ENCODE measurements at regions not wholly inside any gene's neighbourhood (a gene's known extent, or its start where the extent isn't known, plus 50 kb on each side); places are given as distances from the start of the nearest gene placed in this dataset.

DNA sequence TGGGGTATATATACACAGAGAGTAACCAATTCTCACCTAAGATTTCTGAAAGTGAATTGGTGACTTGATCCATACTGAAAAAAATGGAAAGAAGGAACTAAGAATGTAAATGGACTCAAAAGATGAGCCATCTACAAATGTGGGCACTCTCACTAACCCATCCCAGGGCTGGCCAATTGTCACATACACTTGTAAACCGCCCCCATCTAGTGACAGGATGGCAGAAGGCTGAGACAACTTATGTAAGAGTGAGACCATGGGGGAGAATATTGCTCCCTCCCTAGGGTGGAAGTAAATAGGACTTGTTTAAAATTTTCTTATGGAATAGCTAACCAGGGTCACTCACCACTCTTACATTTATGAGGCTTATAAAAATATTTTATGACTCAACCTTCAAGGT lies 377.1 kb upstream of the ISX start:
- no peak for DNase-seq (ENCODE audit: low read depth)
- no peak overlapping the region for H3K4me3 ChIP-seq (replicated peaks; ENCODE audit: low read depth, low read length)
- TF ChIP-seq CTCF (IDR thresholded peaks at IDR 0.05; ENCODE audit: low read length, missing control alignments), result no peak

GRCh38 chr22:34696557-34696956 lies 369.4 kb upstream of the ISX start:
- DNase-seq (ENCODE audit: low read depth), result no peak
- no peak for TF ChIP-seq CTCF (IDR thresholded peaks at IDR 0.05; ENCODE audit: low read length, missing control alignments)
- H3K4me3 ChIP-seq (replicated peaks; ENCODE audit: low read depth, low read length), result no peak overlapping the region

- no peak for TF ChIP-seq CTCF (IDR thresholded peaks at IDR 0.05; ENCODE audit: low read length, missing control alignments)
- H3K4me3 ChIP-seq (replicated peaks; ENCODE audit: low read depth, low read length), result no peak overlapping the region
These were observed 363.7 kb upstream of the ISX start for GRCh38 chr22:34702279-34702678.

DNA sequence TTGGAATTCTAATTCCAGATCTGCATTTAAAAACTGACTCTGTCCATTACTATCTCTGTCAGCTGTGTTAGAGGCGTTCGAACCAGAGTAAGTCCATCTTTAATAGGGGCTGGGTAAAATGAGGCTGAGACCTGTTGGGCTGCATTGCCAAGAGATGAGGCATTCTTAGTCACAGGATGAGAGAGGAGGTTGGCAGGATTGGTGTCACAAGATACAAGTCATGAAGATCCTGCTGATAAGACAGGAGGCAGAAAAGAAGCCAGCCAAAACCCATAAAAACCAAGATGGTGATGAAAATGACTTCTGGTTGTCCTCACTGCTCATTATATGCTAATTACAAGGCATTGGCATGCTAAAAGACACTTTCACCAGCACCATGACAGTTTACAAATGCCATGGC lies 356.3 kb upstream of the ISX start:
- H3K4me3 ChIP-seq (replicated peaks; ENCODE audit: low read depth, low read length), result no peak overlapping the region
- TF ChIP-seq CTCF (IDR thresholded peaks at IDR 0.05; ENCODE audit: low read length, missing control alignments), result no peak
- no peak for DNase-seq (ENCODE audit: low read depth)

More at GRCh38 chr22:34702279-34702678, 363.7 kb upstream of the ISX start:
- no peak for DNase-seq (ENCODE audit: low read depth)

DNA sequence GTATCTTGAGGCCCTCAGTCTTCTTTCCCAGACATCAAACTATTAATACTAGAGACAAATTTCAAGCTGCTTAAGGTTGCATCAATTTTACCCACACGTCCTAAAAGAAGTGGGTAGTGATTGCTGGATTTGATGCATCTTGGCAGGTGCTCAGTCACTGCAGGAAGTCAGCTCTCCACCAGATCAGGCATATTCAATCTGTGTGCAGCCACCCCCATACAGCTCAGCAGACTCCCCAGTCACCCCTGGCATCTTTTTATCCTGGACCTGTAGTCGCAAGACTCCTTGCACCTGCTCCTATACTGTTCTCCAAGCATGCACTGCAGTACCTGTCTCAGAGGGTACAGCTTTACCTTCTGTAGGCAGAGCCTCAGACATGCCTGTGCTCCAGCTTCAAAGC lies 343.1 kb upstream of the ISX start:
- TF ChIP-seq CTCF (IDR thresholded peaks at IDR 0.05; ENCODE audit: low read length, missing control alignments), result no peak
- H3K4me3 ChIP-seq (replicated peaks; ENCODE audit: low read depth, low read length), result no peak overlapping the region
- DNase-seq (ENCODE audit: low read depth), result no peak

DNA sequence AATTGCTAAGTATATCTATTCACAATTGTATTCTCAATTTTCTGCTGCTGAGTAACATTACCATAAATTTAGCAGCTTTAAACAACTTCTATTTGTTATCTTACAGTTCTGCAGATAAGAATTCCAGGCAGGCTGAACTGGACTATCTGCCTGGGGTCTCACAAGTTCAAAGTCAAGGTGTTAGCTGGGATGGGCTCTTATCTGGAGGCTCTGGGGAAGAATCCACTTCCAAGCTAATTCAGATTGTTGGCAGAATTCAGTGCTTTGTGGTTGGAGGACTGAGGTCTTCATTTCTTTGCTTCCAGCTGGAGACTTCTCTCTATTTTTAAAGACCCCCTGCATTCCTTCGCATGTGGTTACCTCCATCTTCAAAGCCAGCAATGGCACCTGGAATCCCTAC lies 329.9 kb upstream of the ISX start:
- TF ChIP-seq CTCF (IDR thresholded peaks at IDR 0.05; ENCODE audit: low read length, missing control alignments), result no peak
- no peak for DNase-seq (ENCODE audit: low read depth)
- H3K4me3 ChIP-seq (replicated peaks; ENCODE audit: low read depth, low read length), result no peak overlapping the region

DNA sequence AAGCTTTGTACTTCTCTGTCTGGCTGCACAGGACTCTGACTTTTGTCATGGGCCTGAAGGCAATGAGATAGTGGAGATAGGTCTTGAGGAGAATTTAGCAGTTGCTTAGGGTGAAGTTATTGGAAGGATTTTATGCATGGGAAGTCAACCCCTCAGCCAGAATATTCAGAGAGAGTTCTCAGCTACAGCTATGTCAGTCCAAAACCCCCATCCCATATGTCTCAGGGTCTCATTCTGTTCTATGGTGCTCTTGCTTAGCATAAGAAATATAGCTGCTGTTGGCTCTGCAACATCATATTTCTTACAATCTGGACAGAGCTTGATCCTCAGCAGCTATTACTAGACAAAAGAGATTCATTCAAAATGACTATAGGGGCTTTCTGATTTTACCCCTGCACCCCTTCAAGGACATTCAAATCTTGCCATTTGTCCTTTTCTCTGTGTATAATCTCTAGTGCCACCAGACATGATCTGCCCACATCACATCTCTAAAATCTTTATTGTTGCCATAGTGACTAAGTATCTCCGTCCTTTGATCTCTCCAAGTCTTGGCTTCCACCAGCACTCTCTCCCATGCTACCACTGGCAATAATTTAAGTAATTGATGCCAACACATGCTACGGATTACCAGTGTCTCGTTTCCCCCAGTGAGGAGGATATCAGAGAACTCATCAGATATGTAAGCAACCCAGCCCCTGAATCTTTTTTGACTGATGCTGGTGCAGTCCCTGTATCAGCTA lies 327.1 kb upstream of the ISX start:
- H3K4me3 ChIP-seq (replicated peaks; ENCODE audit: low read depth, low read length), result no peak overlapping the region
- TF ChIP-seq CTCF (IDR thresholded peaks at IDR 0.05; ENCODE audit: low read length, missing control alignments), result no peak
- no peak for DNase-seq (ENCODE audit: low read depth)
